Hepatocyte (in vitro differentiated cells): ENCODE measurements at regions not wholly inside any gene's neighbourhood (a gene's known extent, or its start where the extent isn't known, plus 50 kb on each side); places are given as distances from the start of the nearest gene placed in this dataset.

Experiments
- DNase-seq: peaks from one replicate; pipeline ENCODE4 v3.0.0-alpha.2; 2016; ENCODE audit warnings: low spot score
- H2AFZ ChIP-seq: fragments of 200-600 bp; sonication (generic); 2 replicates; pipeline ENCODE4 v1.6.0; 2016; ENCODE audit warnings: antibody characterized with exemption, mild to moderate bottlenecking
- H3K27ac ChIP-seq: fragments of 200-600 bp; sonication (generic); 2 replicates; pipeline ENCODE4 v1.5.1; 2016; ENCODE audit warnings: mild to moderate bottlenecking
- H3K27me3 ChIP-seq: fragments of 200-600 bp; sonication (generic); 2 replicates; pipeline ENCODE4 v1.6.1; 2016
- H3K36me3 ChIP-seq: fragments of 200-600 bp; sonication (generic); replicated peaks from 2 replicates; pipeline ENCODE4 v1.5.1; 2016; ENCODE audit warnings: low read depth; ENCODE audit not compliant: insufficient read depth
- H3K4me1 ChIP-seq: fragments of 200-600 bp; sonication (generic); 2 replicates; pipeline ENCODE4 v1.5.1; 2016; ENCODE audit warnings: mild to moderate bottlenecking, moderate library complexity; ENCODE audit not compliant: insufficient read depth
- H3K4me2 ChIP-seq: fragments of 200-600 bp; sonication (generic); 2 replicates; pipeline ENCODE4 v1.6.0; 2016
- H3K4me3 ChIP-seq: fragments of 200-600 bp; sonication (generic); 2 replicates; pipeline ENCODE4 v1.5.1; 2016; ENCODE audit warnings: mild to moderate bottlenecking
- H3K79me2 ChIP-seq: fragments of 200-600 bp; sonication (generic); 2 replicates; pipeline ENCODE4 v1.6.0; 2017; ENCODE audit warnings: mild to moderate bottlenecking
- H3K9me2 ChIP-seq: fragments of 200-600 bp; sonication (generic); replicated peaks from 2 replicates; pipeline ENCODE4 v1.6.0; 2017; ENCODE audit warnings: mild to moderate bottlenecking; ENCODE audit not compliant: insufficient read depth
- H3K9me3 ChIP-seq: fragments of 200-600 bp; sonication (generic); 2 replicates; pipeline ENCODE4 v1.5.1; 2016; ENCODE audit warnings: low read depth, mild to moderate bottlenecking
- H4K20me1 ChIP-seq: fragments of 200-600 bp; sonication (generic); 2 replicates; pipeline ENCODE4 v1.6.0; 2016; ENCODE audit warnings: mild to moderate bottlenecking; ENCODE audit not compliant: insufficient read depth, poor library complexity, severe bottlenecking
- EZH2 ChIP-seq: fragments of 200-600 bp; sonication (generic); IDR thresholded peaks from 2 replicates; pipeline ENCODE4 v1.6.1; 2016; ENCODE audit warnings: antibody characterized with exemption, mild to moderate bottlenecking, borderline replicate concordance
- EZH2phosphoT487 ChIP-seq: fragments of 200-600 bp; sonication (generic); IDR thresholded peaks from one replicate; pipeline ENCODE4 v1.6.1; 2018; ENCODE audit warnings: antibody characterized with exemption, mild to moderate bottlenecking, low read depth, moderate library complexity; ENCODE audit not compliant: unreplicated experiment, severe bottlenecking
- WGBS: methylation state at CpG from one replicate; pipeline ENCODE4 v1.1.6; 2016; ENCODE audit warnings: low lambda C conversion rate; ENCODE audit errors: missing lambda C conversion rate; 5-methylcytosine and 5-hydroxymethylcytosine counted together
- TF ChIP-seq, protein P1 (sequence below): fragments of 200-600 bp; sonication (generic); IDR thresholded peaks from 2 replicates; pipeline ENCODE4 v1.5.1; 2016; ENCODE audit warnings: antibody characterized with exemption, mild to moderate bottlenecking; ENCODE audit not compliant: poor library complexity

- Histone ChIP-seq H2AFZ (no peak overlapping the region), H3K36me3 (no peaks in the 10 kb centered on the region), H4K20me1 (no peaks in the 10 kb centered on the region), H3K4me3 (no peak overlapping the region), H3K9me3 (no peaks in the 10 kb centered on the region), H3K4me2 (no peak overlapping the region), H3K4me1 (no peaks in the 10 kb centered on the region), H3K79me2 (no peaks in the 10 kb centered on the region), H3K27ac (no peak overlapping the region), H3K27me3 (no peaks in the 10 kb centered on the region), H3K9me2 (no peaks in the 10 kb centered on the region)
- no peak for DNase-seq
- TF ChIP-seq EZH2phosphoT487 = no peak
- TF ChIP-seq, protein P1, sequence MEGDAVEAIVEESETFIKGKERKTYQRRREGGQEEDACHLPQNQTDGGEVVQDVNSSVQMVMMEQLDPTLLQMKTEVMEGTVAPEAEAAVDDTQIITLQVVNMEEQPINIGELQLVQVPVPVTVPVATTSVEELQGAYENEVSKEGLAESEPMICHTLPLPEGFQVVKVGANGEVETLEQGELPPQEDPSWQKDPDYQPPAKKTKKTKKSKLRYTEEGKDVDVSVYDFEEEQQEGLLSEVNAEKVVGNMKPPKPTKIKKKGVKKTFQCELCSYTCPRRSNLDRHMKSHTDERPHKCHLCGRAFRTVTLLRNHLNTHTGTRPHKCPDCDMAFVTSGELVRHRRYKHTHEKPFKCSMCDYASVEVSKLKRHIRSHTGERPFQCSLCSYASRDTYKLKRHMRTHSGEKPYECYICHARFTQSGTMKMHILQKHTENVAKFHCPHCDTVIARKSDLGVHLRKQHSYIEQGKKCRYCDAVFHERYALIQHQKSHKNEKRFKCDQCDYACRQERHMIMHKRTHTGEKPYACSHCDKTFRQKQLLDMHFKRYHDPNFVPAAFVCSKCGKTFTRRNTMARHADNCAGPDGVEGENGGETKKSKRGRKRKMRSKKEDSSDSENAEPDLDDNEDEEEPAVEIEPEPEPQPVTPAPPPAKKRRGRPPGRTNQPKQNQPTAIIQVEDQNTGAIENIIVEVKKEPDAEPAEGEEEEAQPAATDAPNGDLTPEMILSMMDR = no peak
- TF ChIP-seq EZH2 = no peak
- 83% methylated on average over 1 of the region's 1 CpG for WGBS
These were observed 75.1 kb upstream of the NEGR1 start for GRCh38 chr1:72357411-72357810.

DNA sequence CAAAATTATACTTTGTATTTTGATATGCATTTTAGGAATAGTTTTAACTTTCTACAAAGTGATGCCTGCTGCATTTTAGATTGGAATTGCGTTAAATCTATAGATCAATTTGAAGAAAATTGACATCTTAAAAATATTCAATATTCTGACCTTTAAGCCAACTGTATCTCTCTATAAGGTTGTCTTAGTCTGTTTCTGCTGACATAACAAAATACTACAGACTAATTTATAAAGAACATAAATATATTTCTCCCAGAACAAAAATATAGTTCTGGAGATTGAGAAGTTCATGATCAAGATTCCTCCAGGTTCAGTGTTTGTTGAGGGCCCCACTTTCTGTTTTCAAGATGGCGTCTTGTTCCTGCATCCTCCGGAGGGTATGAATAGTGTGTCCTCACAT lies 73.6 kb upstream of the NEGR1 start:
- H3K9me2 ChIP-seq = no peaks in the 10 kb centered on the region
- no peaks in the 10 kb centered on the region for H3K9me3 ChIP-seq
- no peaks in the 10 kb centered on the region for H4K20me1 ChIP-seq
- H3K36me3 ChIP-seq = no peaks in the 10 kb centered on the region
- H3K4me2 ChIP-seq = no peak overlapping the region
- DNase-seq = no peak
- WGBS = 93% methylated on average over 3 of the region's 3 CpGs
- H3K79me2 ChIP-seq = no peaks in the 10 kb centered on the region
- H3K4me3 ChIP-seq = no peak overlapping the region
- H2AFZ ChIP-seq = no peak overlapping the region
- no peaks in the 10 kb centered on the region for H3K27me3 ChIP-seq
- no peak for TF ChIP-seq EZH2
- TF ChIP-seq EZH2phosphoT487 = no peak
- TF ChIP-seq, protein P1 = no peak
- no peaks in the 10 kb centered on the region for H3K4me1 ChIP-seq
- no peak overlapping the region for H3K27ac ChIP-seq

DNA sequence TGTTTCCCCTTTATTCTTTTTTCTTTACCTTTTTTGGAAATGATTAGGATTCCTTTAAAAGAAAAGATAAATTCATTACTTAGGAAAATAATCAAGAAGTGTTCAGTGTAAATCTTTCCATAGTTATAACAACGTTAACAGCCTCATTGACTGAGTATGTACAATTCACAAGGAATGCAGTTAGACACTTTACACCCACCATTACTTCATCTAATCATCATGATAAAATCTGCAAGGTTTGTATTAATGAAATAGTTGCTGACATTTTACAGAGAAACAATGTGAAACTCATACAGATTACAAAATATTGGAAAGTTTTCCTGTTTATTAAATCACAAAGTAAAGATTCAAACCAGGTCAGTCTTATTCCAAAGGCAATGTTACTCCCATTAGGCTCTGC lies 59.3 kb upstream of the NEGR1 start:
- no peak for DNase-seq
- no peaks in the 10 kb centered on the region for H3K27me3 ChIP-seq
- no peaks in the 10 kb centered on the region for H3K79me2 ChIP-seq
- no peaks in the 10 kb centered on the region for H4K20me1 ChIP-seq
- no peaks in the 10 kb centered on the region for H3K9me2 ChIP-seq
- no peak overlapping the region for H3K4me3 ChIP-seq
- no peak overlapping the region for H3K4me2 ChIP-seq
- H2AFZ ChIP-seq = no peak overlapping the region
- no peaks in the 10 kb centered on the region for H3K9me3 ChIP-seq
- no peaks in the 10 kb centered on the region for H3K36me3 ChIP-seq
- TF ChIP-seq EZH2 (no peak), EZH2phosphoT487 (no peak)
- TF ChIP-seq, protein P1 = no peak
- H3K27ac ChIP-seq = no peak overlapping the region
- WGBS = no CpG with 5 or more reads among the region's 1 CpG
- H3K4me1 ChIP-seq = no peaks in the 10 kb centered on the region

- no peak overlapping the region for H3K4me3 ChIP-seq
- H3K9me2 ChIP-seq = no peaks in the 10 kb centered on the region
- no peaks in the 10 kb centered on the region for H3K27me3 ChIP-seq
- H4K20me1 ChIP-seq = no peaks in the 10 kb centered on the region
- H3K4me1 ChIP-seq = no peaks in the 10 kb centered on the region
- H3K79me2 ChIP-seq = no peaks in the 10 kb centered on the region
- no peaks in the 10 kb centered on the region for H3K9me3 ChIP-seq
- no peak overlapping the region for H3K27ac ChIP-seq
- WGBS = no CpG with 5 or more reads among the region's 1 CpG
- H2AFZ ChIP-seq = no peak overlapping the region
- TF ChIP-seq, protein P1 = no peak
- no peak for TF ChIP-seq EZH2phosphoT487
- TF ChIP-seq EZH2 = no peak
- no peak for DNase-seq
- no peak overlapping the region for H3K4me2 ChIP-seq
- no peaks in the 10 kb centered on the region for H3K36me3 ChIP-seq
These were observed 54.4 kb upstream of the NEGR1 start for GRCh38 chr1:72336776-72337175.
